ENCODE measurements at regions not wholly inside any gene's neighbourhood (a gene's known extent, or its start where the extent isn't known, plus 50 kb on each side); places are given as distances from the start of the nearest gene placed in this dataset.

DNA sequence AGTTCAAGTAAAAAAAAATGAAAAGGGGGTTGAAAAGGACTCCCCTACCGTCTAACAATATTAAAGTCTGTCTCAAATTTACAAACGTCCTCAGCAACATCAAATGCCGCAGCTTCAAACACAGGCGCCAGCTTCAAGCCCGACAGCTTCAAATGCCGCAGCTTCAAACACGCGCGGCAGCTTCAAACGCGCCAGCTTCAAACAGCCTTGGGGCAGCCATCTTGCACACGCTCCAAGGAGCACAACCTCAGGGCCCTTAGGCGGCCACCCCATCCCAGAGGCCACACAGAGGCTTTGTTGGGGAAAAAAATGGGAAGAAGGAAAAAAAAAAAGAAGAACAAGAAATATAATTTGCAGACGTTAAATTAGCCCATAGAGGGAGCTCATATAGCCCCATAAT, 244.4 kb upstream of the VRK2 start:
- TF ChIP-seq, protein P1, sequence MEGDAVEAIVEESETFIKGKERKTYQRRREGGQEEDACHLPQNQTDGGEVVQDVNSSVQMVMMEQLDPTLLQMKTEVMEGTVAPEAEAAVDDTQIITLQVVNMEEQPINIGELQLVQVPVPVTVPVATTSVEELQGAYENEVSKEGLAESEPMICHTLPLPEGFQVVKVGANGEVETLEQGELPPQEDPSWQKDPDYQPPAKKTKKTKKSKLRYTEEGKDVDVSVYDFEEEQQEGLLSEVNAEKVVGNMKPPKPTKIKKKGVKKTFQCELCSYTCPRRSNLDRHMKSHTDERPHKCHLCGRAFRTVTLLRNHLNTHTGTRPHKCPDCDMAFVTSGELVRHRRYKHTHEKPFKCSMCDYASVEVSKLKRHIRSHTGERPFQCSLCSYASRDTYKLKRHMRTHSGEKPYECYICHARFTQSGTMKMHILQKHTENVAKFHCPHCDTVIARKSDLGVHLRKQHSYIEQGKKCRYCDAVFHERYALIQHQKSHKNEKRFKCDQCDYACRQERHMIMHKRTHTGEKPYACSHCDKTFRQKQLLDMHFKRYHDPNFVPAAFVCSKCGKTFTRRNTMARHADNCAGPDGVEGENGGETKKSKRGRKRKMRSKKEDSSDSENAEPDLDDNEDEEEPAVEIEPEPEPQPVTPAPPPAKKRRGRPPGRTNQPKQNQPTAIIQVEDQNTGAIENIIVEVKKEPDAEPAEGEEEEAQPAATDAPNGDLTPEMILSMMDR (conservative IDR thresholded peaks at IDR 0.05; ENCODE audit: low read length), result no peak
- TF ChIP-seq EZH2phosphoT487 (IDR thresholded peaks at IDR 0.05; ENCODE audit: borderline replicate concordance), result no peak
